GM19240 (cell line): ENCODE measurements at regions not wholly inside any gene's neighbourhood (a gene's known extent, or its start where the extent isn't known, plus 50 kb on each side); places are given as distances from the start of the nearest gene placed in this dataset.

ENCODE experiments used
- DNase-seq: peaks from one replicate; pipeline ENCODE4 v3.0.0; 2011; ENCODE audit warnings: low spot score; ENCODE audit not compliant: insufficient read length

GRCh38 chr13:40404407-40404806 lies 262.0 kb downstream of the FOXO1 start:
- no peak for DNase-seq

GRCh38 chr13:40404967-40405716 lies 261.3 kb downstream of the FOXO1 start:
- DNase-seq, result no peak

- DNase-seq, result no peak
Measured at GRCh38 chr13:40406405-40407120, 259.9 kb downstream of the FOXO1 start.

GRCh38 chr13:40407567-40407966 lies 258.9 kb downstream of the FOXO1 start:
- no peak for DNase-seq

GRCh38 chr13:40408602-40409001 lies 257.8 kb downstream of the FOXO1 start:
- DNase-seq, result no peak

GRCh38 chr13:40409278-40409677 lies 257.2 kb downstream of the FOXO1 start:
- no peak for DNase-seq

- DNase-seq, result no peak
Measured at GRCh38 chr13:40410315-40410714, 256.1 kb downstream of the FOXO1 start.

GRCh38 chr13:40420160-40420740 lies 246.2 kb downstream of the FOXO1 start:
- DNase-seq, result no peak

- DNase-seq, result no peak
Measured at GRCh38 chr13:40422588-40423235, 243.7 kb downstream of the FOXO1 start.

- DNase-seq, result no peak
Measured at GRCh38 chr13:40428354-40428753, 238.1 kb downstream of the FOXO1 start.

GRCh38 chr13:40429706-40430545 lies 236.5 kb downstream of the FOXO1 start:
- DNase-seq, result no peak

GRCh38 chr13:40432018-40432978 lies 234.1 kb downstream of the FOXO1 start:
- no peak for DNase-seq

- DNase-seq, result no peak
Measured at GRCh38 chr13:40433001-40433400, 233.4 kb downstream of the FOXO1 start.

- no peak for DNase-seq
Measured at GRCh38 chr13:40433577-40433976, 232.9 kb downstream of the FOXO1 start.

- no peak for DNase-seq
Measured at GRCh38 chr13:40434516-40435397, 231.7 kb downstream of the FOXO1 start.

- no peak for DNase-seq
Measured at GRCh38 chr13:40438022-40438680, 228.3 kb downstream of the FOXO1 start.

GRCh38 chr13:40438999-40439797 lies 227.2 kb downstream of the FOXO1 start:
- DNase-seq, result no peak

- no peak for DNase-seq
Measured at GRCh38 chr13:40439928-40440327, 226.5 kb downstream of the FOXO1 start.
